ENCODE measurements at regions not wholly inside any gene's neighbourhood (a gene's known extent, or its start where the extent isn't known, plus 50 kb on each side); places are given as distances from the start of the nearest gene placed in this dataset.

DNA sequence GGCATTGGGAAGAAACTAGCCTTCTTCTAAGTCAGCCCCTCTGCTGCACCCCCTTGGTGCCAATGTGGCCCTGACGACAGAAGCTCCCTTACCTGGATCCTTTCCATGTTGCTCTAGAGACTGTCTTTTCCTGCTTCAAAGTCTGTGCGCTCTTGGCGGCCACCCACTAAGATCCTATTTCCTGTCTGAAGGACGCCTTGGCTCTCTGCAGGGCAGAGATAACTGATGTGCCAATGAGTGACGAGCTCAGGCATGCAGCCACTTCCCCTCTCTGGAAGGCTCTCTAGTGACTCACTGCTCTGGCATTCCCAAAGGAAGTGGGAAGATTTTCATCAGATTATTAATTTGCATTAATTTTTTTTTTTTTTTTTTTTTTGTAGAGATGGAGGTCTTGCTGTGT, 273.5 kb downstream of the CDH20 start (continued):
- TF ChIP-seq JUND (IDR thresholded peaks at IDR 0.05) (peak; percentile 75), SP1 (IDR thresholded peaks at IDR 0.05; ENCODE audit: low read depth) (peak; percentile 67), SIN3A (IDR thresholded peaks at IDR 0.05; ENCODE audit: low read depth) (no peak), ELF1 (IDR thresholded peaks at IDR 0.05; ENCODE audit: borderline replicate concordance, low read depth) (no peak), EZH2phosphoT487 (IDR thresholded peaks at IDR 0.05; ENCODE audit: borderline replicate concordance) (no peak), RAD21 (IDR thresholded peaks at IDR 0.05; ENCODE audit: low read depth) (no peak), EGR1 (IDR thresholded peaks at IDR 0.05; ENCODE audit: low read depth) (no peak), CBX3 (IDR thresholded peaks at IDR 0.05; ENCODE audit: low read depth) (no peak), ZNF274 (IDR thresholded peaks at IDR 0.05; ENCODE audit: low read depth, low read length) (no peak), ZFX (IDR thresholded peaks at IDR 0.05) (no peak), TCF7L2 (IDR thresholded peaks at IDR 0.05; ENCODE audit: borderline replicate concordance, extremely low read depth, insufficient read depth, insufficient read length) (peak; percentile 95), SRF (IDR thresholded peaks at IDR 0.05; ENCODE audit: low read depth) (no peak), POLR2AphosphoS5 (IDR thresholded peaks at IDR 0.05; ENCODE audit: low read depth, low read length) (no peak), MAX (IDR thresholded peaks at IDR 0.05) (no peak; the same call in 1 of the 2 replicates), EZH2 (IDR thresholded peaks at IDR 0.05) (no peak), CEBPB (IDR thresholded peaks at IDR 0.05; ENCODE audit: low read depth) (no peak; the same call in 1 of the 2 replicates)

DNA sequence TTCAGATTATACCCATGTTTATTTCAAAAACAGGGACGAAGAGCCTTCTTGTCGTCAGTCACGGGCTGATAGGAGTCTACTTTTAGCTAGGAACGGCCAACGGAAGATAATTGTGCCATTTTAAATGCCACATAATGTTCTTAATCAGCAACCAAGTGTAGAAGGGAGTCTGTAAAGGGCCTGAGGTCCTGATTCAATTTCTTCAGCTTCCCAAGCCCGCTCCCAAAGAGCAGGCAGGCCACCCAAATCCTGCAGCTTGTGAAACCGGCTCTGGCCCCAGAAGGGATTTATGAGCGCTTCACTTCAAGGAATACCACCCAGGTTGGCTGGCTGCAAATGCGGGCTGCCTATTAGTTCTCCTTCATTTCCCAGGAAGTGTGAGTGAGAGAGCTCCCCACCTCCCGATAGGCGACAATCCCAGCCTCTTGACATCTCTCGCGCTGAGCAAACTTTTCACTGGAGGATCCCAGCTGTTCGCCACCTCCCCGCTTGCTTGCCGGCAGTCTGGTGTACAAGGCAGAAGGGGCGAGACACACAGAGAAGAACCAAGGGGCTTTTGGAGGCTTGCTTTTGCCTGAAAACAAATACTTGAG, 272.9 kb downstream of the CDH20 start:
- DNase-seq (ENCODE audit: low read depth, low spot score), result no peak
- H3K36me3 ChIP-seq (ENCODE audit: control insufficient read depth in 1 of 2, insufficient read depth in 2 of 2, low read length in 2 of 2), result no peaks in the 10 kb centered on the region
- H3K4me2 ChIP-seq (ENCODE audit: low read length), result peak overlapping the region; percentile 79
- H3K27ac ChIP-seq (ENCODE audit: low read depth, low read length), result no peak overlapping the region; the same call in 1 of the 2 replicates
- POLR2A ChIA-PET, result interaction anchor here (2.1 kb wide), 1 partner anchor 9 kb away, joined by 7 read pairs; no protein-coding TSS in a partner anchor
- H3K27me3 ChIP-seq (ENCODE audit: insufficient read depth, low read length), result no peaks in the 10 kb centered on the region
- ATAC-seq, result peak; percentile 27
- peaks cover 28 to 45% of the 10 kb centered on the region in 2 experiments for H3K4me1 ChIP-seq (ENCODE audit: control insufficient read depth in 1 of 2, insufficient read depth in 2 of 2, low read length in 2 of 2)
- peak overlapping the region; percentile 8 for H2AFZ ChIP-seq (ENCODE audit: low read depth, low read length, poor library complexity, severe bottlenecking)
- CTCF ChIA-PET, result interaction anchor here (1.2 to 1.4 kb wide), 2 partner anchors 30 to 525 kb away, joined by 3 read pairs; no protein-coding TSS in a partner anchor
- intact Hi-C loops (cut with micrococcal nuclease), result no loop called here
- H3K4me3 ChIP-seq (replicated peaks in 1 of 2; ENCODE audit: low read depth in 1 of 2, low read length in 2 of 2), result peak overlapping the region; percentile 30 to 51
- no peaks in the 10 kb centered on the region for H3K79me2 ChIP-seq (ENCODE audit: insufficient read depth, low read length)
- BruUV-seq (replicated peaks), result TSS peak; percentile 75
- H3K9ac ChIP-seq (ENCODE audit: low read length), result peak overlapping the region; percentile 38
- no peaks in the 10 kb centered on the region for H3K9me3 ChIP-seq (ENCODE audit: control insufficient read depth in 1 of 2, insufficient read depth in 1 of 2, low read depth in 1 of 2, low read length in 2 of 2)
- RAD21 ChIA-PET (ENCODE audit: low non-redundant PET in 1 of 2, low total read pairs in 2 of 2, uncharacterized antibody in 2 of 2, unreplicated experiment in 2 of 2), result interaction anchor here in 1 of 2 experiments (0.7 kb wide), 1 partner anchor 945 kb away, joined by 6 read pairs; no protein-coding TSS in a partner anchor
- H3K9me2 ChIP-seq (ENCODE audit: insufficient read depth), result no peaks in the 10 kb centered on the region
- H4K20me1 ChIP-seq (ENCODE audit: insufficient read depth), result no peaks in the 10 kb centered on the region
- TF ChIP-seq, protein P1, sequence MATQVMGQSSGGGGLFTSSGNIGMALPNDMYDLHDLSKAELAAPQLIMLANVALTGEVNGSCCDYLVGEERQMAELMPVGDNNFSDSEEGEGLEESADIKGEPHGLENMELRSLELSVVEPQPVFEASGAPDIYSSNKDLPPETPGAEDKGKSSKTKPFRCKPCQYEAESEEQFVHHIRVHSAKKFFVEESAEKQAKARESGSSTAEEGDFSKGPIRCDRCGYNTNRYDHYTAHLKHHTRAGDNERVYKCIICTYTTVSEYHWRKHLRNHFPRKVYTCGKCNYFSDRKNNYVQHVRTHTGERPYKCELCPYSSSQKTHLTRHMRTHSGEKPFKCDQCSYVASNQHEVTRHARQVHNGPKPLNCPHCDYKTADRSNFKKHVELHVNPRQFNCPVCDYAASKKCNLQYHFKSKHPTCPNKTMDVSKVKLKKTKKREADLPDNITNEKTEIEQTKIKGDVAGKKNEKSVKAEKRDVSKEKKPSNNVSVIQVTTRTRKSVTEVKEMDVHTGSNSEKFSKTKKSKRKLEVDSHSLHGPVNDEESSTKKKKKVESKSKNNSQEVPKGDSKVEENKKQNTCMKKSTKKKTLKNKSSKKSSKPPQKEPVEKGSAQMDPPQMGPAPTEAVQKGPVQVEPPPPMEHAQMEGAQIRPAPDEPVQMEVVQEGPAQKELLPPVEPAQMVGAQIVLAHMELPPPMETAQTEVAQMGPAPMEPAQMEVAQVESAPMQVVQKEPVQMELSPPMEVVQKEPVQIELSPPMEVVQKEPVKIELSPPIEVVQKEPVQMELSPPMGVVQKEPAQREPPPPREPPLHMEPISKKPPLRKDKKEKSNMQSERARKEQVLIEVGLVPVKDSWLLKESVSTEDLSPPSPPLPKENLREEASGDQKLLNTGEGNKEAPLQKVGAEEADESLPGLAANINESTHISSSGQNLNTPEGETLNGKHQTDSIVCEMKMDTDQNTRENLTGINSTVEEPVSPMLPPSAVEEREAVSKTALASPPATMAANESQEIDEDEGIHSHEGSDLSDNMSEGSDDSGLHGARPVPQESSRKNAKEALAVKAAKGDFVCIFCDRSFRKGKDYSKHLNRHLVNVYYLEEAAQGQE (IDR thresholded peaks at IDR 0.05; ENCODE audit: low read depth), result no peak
- TF ChIP-seq POLR2A (IDR thresholded peaks at IDR 0.05; ENCODE audit: borderline replicate concordance, extremely low read depth, insufficient read depth, insufficient read length) (no peak), CBX3 (IDR thresholded peaks at IDR 0.05; ENCODE audit: low read depth) (no peak), ATF3 (IDR thresholded peaks at IDR 0.05) (no peak), CTCF (IDR thresholded peaks at IDR 0.05 in 2 of 3, conservative IDR thresholded peaks at IDR 0.05 in 1 of 3; ENCODE audit: borderline replicate concordance in 1 of 3, insufficient read depth in 1 of 3, low read depth in 2 of 3, low read length in 2 of 3) (no peak), EGR1 (IDR thresholded peaks at IDR 0.05; ENCODE audit: low read depth) (no peak), YY1 (IDR thresholded peaks at IDR 0.05; ENCODE audit: extremely low read depth, insufficient replicate concordance, low read depth, low read length) (no peak), MAX (IDR thresholded peaks at IDR 0.05) (no peak), EZH2phosphoT487 (IDR thresholded peaks at IDR 0.05; ENCODE audit: borderline replicate concordance) (no peak)

All from HCT116 (cell line).